IMR-90 (cell line): ENCODE measurements at regions not wholly inside any gene's neighbourhood (a gene's known extent, or its start where the extent isn't known, plus 50 kb on each side); places are given as distances from the start of the nearest gene placed in this dataset.

Source experiments
- ATAC-seq: fragments of 200-7000 bp; cut with Tn5 transposase; 2 replicates; pipeline ENCODE4 v1.9.1; 2020; ENCODE audit warnings: low read depth, mild to moderate bottlenecking, moderate library complexity
- BruUV-seq: library from RNA; stranded (reverse); fragments of 400-500 nt; replicated peaks from 2 replicates; lab custom pipeline; 2021; lab: Mats Ljungman, UMichigan
- CTCF ChIA-PET: fragments of 300-600 bp; formaldehyde crosslinking; extraction: SDS; loops from one replicate; lab custom pipeline; 2021; ENCODE audit warnings: antibody characterized with exemption; lab: Yijun Ruan, JAX
- POLR2A ChIA-PET: fragments of 300-600 bp; sonication (Branson Sonifier 250); formaldehyde crosslinking; loops from one replicate; lab custom pipeline; 2022; ENCODE audit warnings: antibody characterized with exemption; ENCODE audit not compliant: unreplicated experiment; lab: Charles Lee
- DNase-seq: peaks from one replicate; pipeline ENCODE4 v3.0.0; 2013
- H2AFZ ChIP-seq: replicated peaks from 2 replicates; pipeline ENCODE3; 2013; ENCODE audit warnings: low read length, mild to moderate bottlenecking; ENCODE audit not compliant: poor library complexity
- H2AK5ac ChIP-seq: 2 replicates; pipeline ENCODE4 v1.6.1; 2013; ENCODE audit warnings: low read depth, low read length, inconsistent platforms
- H2AK9ac ChIP-seq: replicated peaks from 2 replicates; pipeline ENCODE3; 2013; ENCODE audit warnings: mild to moderate bottlenecking, low read depth, low read length, moderate library complexity; ENCODE audit not compliant: poor library complexity
- H2BK120ac ChIP-seq: 2 replicates; pipeline ENCODE4 v1.6.1; 2013; ENCODE audit warnings: low read depth, low read length, inconsistent platforms
- H2BK15ac ChIP-seq: 3 replicates; pipeline ENCODE4 v1.6.1; 2013; ENCODE audit warnings: low read depth, low read length, inconsistent platforms
- H2BK20ac ChIP-seq: 2 replicates; pipeline ENCODE4 v1.6.1; 2013; ENCODE audit warnings: low read depth, mild to moderate bottlenecking, inconsistent platforms, low read length, moderate library complexity
- H2BK5ac ChIP-seq: 2 replicates; pipeline ENCODE4 v1.6.1; 2013; ENCODE audit warnings: mild to moderate bottlenecking, low read depth, low read length, inconsistent platforms; ENCODE audit not compliant: poor library complexity, severe bottlenecking
- H3K14ac ChIP-seq: replicated peaks from 2 replicates; pipeline ENCODE4 v1.6.1; 2013; ENCODE audit warnings: low read depth, low read length, inconsistent platforms
- H3K18ac ChIP-seq: 2 replicates; pipeline ENCODE4 v1.6.1; 2013; ENCODE audit warnings: low read depth, low read length, control low read depth
- H3K23ac ChIP-seq: 2 replicates; pipeline ENCODE4 v1.6.1; 2013; ENCODE audit warnings: low read depth, low read length, inconsistent platforms
- H3K27ac ChIP-seq: 2 replicates; pipeline ENCODE4 v1.5.1; 2013; ENCODE audit warnings: mild to moderate bottlenecking, control low read depth, low read length; ENCODE audit not compliant: insufficient read depth
- H3K27me3 ChIP-seq: 2 replicates; pipeline ENCODE4 v1.6.1; 2013; ENCODE audit warnings: low read length; ENCODE audit not compliant: control insufficient read depth, insufficient read depth
- H3K36me3 ChIP-seq: 2 replicates; pipeline ENCODE4 v1.6.1; 2013; ENCODE audit warnings: low read length, mixed read lengths; ENCODE audit not compliant: control insufficient read depth, insufficient read depth
- H3K4ac ChIP-seq: 2 replicates; pipeline ENCODE4 v1.6.1; 2013; ENCODE audit warnings: low read depth, low read length, inconsistent platforms
- H3K4me1 ChIP-seq: 2 replicates; pipeline ENCODE4 v1.6.1; 2013; ENCODE audit warnings: low read length, mixed read lengths; ENCODE audit not compliant: control insufficient read depth, insufficient read depth
- H3K4me2 ChIP-seq: 2 replicates; pipeline ENCODE4 v1.6.1; 2013; ENCODE audit warnings: low read depth, mild to moderate bottlenecking, control low read depth, low read length, moderate library complexity
- H3K4me3 ChIP-seq: 2 replicates; pipeline ENCODE4 v1.5.1; 2013; ENCODE audit warnings: low read depth, mild to moderate bottlenecking, control low read depth, low read length, moderate library complexity; ENCODE audit not compliant: insufficient read depth
- H3K56ac ChIP-seq: 2 replicates; pipeline ENCODE4 v1.6.1; 2013; ENCODE audit warnings: low read length, inconsistent platforms; ENCODE audit not compliant: insufficient read depth; ENCODE audit errors: extremely low read depth
- H3K79me1 ChIP-seq, 2 experiments: 2 replicates each; pipeline ENCODE4 v1.6.1; 2013; ENCODE audit warnings: low read length in 2 of 2, inconsistent platforms in 1 of 2, low read depth in 1 of 2
- H3K9ac ChIP-seq: 2 replicates; pipeline ENCODE4 v1.6.1; 2013; ENCODE audit warnings: low read depth, low read length, control low read depth
- H3K9me1 ChIP-seq: 2 replicates; pipeline ENCODE4 v1.6.1; 2013; ENCODE audit warnings: low read length, inconsistent platforms; ENCODE audit not compliant: insufficient read depth
- H3K9me3 ChIP-seq: 2 replicates; pipeline ENCODE4 v1.6.1; 2013; ENCODE audit warnings: low read length; ENCODE audit not compliant: control insufficient read depth, insufficient read depth
- H4K20me1 ChIP-seq: 2 replicates; pipeline ENCODE4 v1.6.1; 2013; ENCODE audit warnings: low read length, inconsistent platforms; ENCODE audit not compliant: insufficient read depth
- H4K5ac ChIP-seq: 2 replicates; pipeline ENCODE4 v1.6.1; 2013; ENCODE audit warnings: mild to moderate bottlenecking, low read depth, low read length, control low read depth
- H4K8ac ChIP-seq, 2 experiments: 2 replicates each; pipeline ENCODE4 v1.6.1; 2013; ENCODE audit warnings: low read depth in 2 of 2, low read length in 2 of 2, control low read depth in 1 of 2, inconsistent platforms in 1 of 2
- H4K91ac ChIP-seq: 2 replicates; pipeline ENCODE4 v1.6.1; 2013; ENCODE audit warnings: low read depth, low read length, inconsistent platforms; ENCODE audit not compliant: insufficient read depth
- BHLHE40 ChIP-seq: fragments of 150-350 bp; IDR thresholded peaks from 2 replicates; pipeline ENCODE4 v1.6.1; 2016; ENCODE audit warnings: mild to moderate bottlenecking, low read depth, low read length
- CEBPB ChIP-seq: IDR thresholded peaks from 2 replicates; pipeline ENCODE4 v1.6.1; 2012; ENCODE audit warnings: low read depth, low read length, improper control_type of control experiment
- CHD1 ChIP-seq: IDR thresholded peaks from 2 replicates; pipeline ENCODE4 v1.6.1; 2012; ENCODE audit warnings: low read depth, low read length, improper control_type of control experiment
- FOS ChIP-seq: fragments of 150-350 bp; IDR thresholded peaks from 2 replicates; pipeline ENCODE4 v1.6.1; 2016; ENCODE audit warnings: low read depth, low read length
- MAFK ChIP-seq: IDR thresholded peaks from 2 replicates; pipeline ENCODE4 v1.6.1; 2012; ENCODE audit warnings: low read depth, low read length, improper control_type of control experiment
- MXI1 ChIP-seq: IDR thresholded peaks from 2 replicates; pipeline ENCODE4 v1.6.1; 2012; ENCODE audit warnings: low read depth, mild to moderate bottlenecking, low read length, moderate library complexity, borderline replicate concordance
- NFE2L2 ChIP-seq: fragments of 150-350 bp; IDR thresholded peaks from 2 replicates; pipeline ENCODE4 v1.6.1; 2016; ENCODE audit warnings: low read depth, mild to moderate bottlenecking, low read length
- RCOR1 ChIP-seq: IDR thresholded peaks from 2 replicates; pipeline ENCODE4 v1.6.1; 2012; ENCODE audit warnings: mild to moderate bottlenecking, low read length, improper control_type of control experiment; ENCODE audit not compliant: insufficient replicate concordance
- SMC3 ChIP-seq: fragments of 150-350 bp; IDR thresholded peaks from 2 replicates; pipeline ENCODE4 v1.6.1; 2016; ENCODE audit warnings: low read depth, mild to moderate bottlenecking, antibody characterized with exemption, low read length, moderate library complexity
- WGBS, 2 experiments: methylation state at CpG; one replicate each; pipeline versions ENCODE4 v1.1.5 to v1.1.7; 2013; ENCODE audit warnings: missing lambda C conversion rate in 2 of 2; ENCODE audit not compliant: insufficient read length in 1 of 2; ENCODE audit errors: extremely low coverage in 2 of 2; 5-methylcytosine and 5-hydroxymethylcytosine counted together
- dilution Hi-C: fragments of 300-500 bp; cut with HindIII; formaldehyde crosslinking; loops from one replicate; pipeline ENCODE4 v1.14.3; 2018; ENCODE audit warnings: low sequenced_read_pairs; ENCODE audit not compliant: unreplicated experiment
- in situ Hi-C: fragments of 300-500 bp; cut with MboI; formaldehyde crosslinking; loops from 3 replicates; pipeline ENCODE4 v1.14.3; 2019; ENCODE audit warnings: low sequenced_read_pairs, inconsistent platforms, mixed read lengths
- intact Hi-C: fragments of 100-400 bp; cut with micrococcal nuclease; formaldehyde crosslinking; loops from 2 replicates; pipeline ENCODE4 v1.10.0; 2022
- TF ChIP-seq, protein P1 (sequence below): fragments of 150-350 bp; IDR thresholded peaks from 2 replicates; pipeline ENCODE4 v1.6.1; 2016; ENCODE audit warnings: low read depth, mild to moderate bottlenecking, low read length, moderate library complexity, borderline replicate concordance

DNA sequence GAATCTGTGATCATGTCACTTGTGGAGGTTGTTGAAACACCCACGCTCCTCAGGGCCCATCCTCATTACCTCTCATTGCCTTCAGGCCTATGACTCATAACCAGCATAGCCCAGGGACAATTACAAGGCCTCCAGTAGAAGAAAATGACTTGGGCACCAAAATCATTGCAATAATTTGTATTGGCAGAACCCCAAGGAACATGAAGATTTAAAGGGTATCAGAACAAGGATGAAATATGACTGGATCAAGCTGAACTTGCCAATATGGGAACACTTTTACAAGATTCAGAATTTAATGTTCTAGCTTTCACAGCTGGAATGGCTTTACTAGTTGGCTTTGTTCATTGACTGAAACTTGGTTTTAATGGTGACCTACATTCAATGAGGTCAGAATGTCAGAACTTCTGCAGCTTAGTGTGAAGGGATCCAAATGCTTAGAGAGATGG lies 156.4 kb downstream of the COPS8 start:
- Histone ChIP-seq H3K18ac (no peak overlapping the region), H3K27me3 (no peaks in the 10 kb centered on the region), H3K4me1 (peaks cover 7% of the 10 kb centered on the region), H3K4ac (no peak overlapping the region), H2AK9ac (no peak overlapping the region), H2AFZ (no peak overlapping the region), H3K36me3 (no peaks in the 10 kb centered on the region), H4K8ac (no peak overlapping the region), H3K27ac (no peak overlapping the region), H2BK15ac (peak overlapping the region; percentile 64; the same call in 1 of the 3 replicates), H3K9ac (no peak overlapping the region), H2BK120ac (no peak overlapping the region), H3K14ac (no peak overlapping the region), H4K20me1 (no peaks in the 10 kb centered on the region), H4K5ac (peak overlapping the region; percentile 16; the same call in 1 of the 2 replicates), H3K79me1 (no peaks in the 10 kb centered on the region), H3K56ac (no peak overlapping the region), H3K4me2 (no peak overlapping the region), H4K91ac (no peak overlapping the region), H3K4me3 (no peak overlapping the region), H2AK5ac (no peak overlapping the region), H2BK20ac (no peak overlapping the region; the same call in 1 of the 2 replicates), H3K9me3 (peaks cover 3% of the 10 kb centered on the region), H3K23ac (no peak overlapping the region), H3K9me1 (0 out of 2 replicates have a peak, but pooled peaks cover 2% of the 10 kb centered on the region), H2BK5ac (no peak overlapping the region)
- BruUV-seq = no TSS peak
- ChIA-PET POLR2A (no interaction called here), CTCF (interaction anchor here (0.7 to 1.1 kb wide), 2 partner anchors 15 to 330 kb away, joined by 3 read pairs; no protein-coding TSS in a partner anchor)
- peak; percentile 30 for DNase-seq
- in situ Hi-C loops = no loop called here
- WGBS, 2 experiments = no CpG with 5 or more reads among the region's 1 CpG
- intact Hi-C loops = no loop called here
- no peak for TF ChIP-seq BHLHE40
- TF ChIP-seq CHD1 = no peak
- TF ChIP-seq CEBPB = no peak
- TF ChIP-seq NFE2L2 = no peak
- no peak for TF ChIP-seq RCOR1
- no peak for TF ChIP-seq FOS
- no peak for TF ChIP-seq SMC3
- TF ChIP-seq MXI1 = no peak
- TF ChIP-seq, protein P1, sequence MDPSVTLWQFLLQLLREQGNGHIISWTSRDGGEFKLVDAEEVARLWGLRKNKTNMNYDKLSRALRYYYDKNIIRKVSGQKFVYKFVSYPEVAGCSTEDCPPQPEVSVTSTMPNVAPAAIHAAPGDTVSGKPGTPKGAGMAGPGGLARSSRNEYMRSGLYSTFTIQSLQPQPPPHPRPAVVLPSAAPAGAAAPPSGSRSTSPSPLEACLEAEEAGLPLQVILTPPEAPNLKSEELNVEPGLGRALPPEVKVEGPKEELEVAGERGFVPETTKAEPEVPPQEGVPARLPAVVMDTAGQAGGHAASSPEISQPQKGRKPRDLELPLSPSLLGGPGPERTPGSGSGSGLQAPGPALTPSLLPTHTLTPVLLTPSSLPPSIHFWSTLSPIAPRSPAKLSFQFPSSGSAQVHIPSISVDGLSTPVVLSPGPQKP = no peak
- TF ChIP-seq MAFK = no peak
- ATAC-seq = no peak
- dilution Hi-C loops = no loop called here
